ENCODE measurements at regions not wholly inside any gene's neighbourhood (a gene's known extent, or its start where the extent isn't known, plus 50 kb on each side); places are given as distances from the start of the nearest gene placed in this dataset.

GRCh38 chr2:111219285-111219684 lies 98.6 kb downstream of the BCL2L11 start:
- no peak for TF ChIP-seq EZH2 (IDR thresholded peaks at IDR 0.05)
- no peak for TF ChIP-seq CTCF (IDR thresholded peaks at IDR 0.05)

Measured in neural progenitor cell (in vitro differentiated cells).